Tibial nerve (tissue), 4 donors: ENCODE measurements at regions not wholly inside any gene's neighbourhood (a gene's known extent, or its start where the extent isn't known, plus 50 kb on each side); places are given as distances from the start of the nearest gene placed in this dataset.

Experiments used
- EP300 ChIP-seq, 2 donors: sonication (generic); formaldehyde crosslinking; IDR thresholded peaks; one replicate each; pipeline ENCODE4 v1.6.1; 2017; ENCODE audit warnings: antibody characterized with exemption in 2 of 2, mild to moderate bottlenecking in 1 of 2
- TF ChIP-seq, protein P1 (sequence below), 5 experiments: fragments of 200-600 bp in 3 of 5; fragments of 450-650 bp in 2 of 5; sonication (generic) in 3 of 5; IDR thresholded peaks; one replicate each; pipeline ENCODE4 v1.5.1; 2016 to 2019; ENCODE audit warnings: antibody characterized with exemption in 5 of 5, mild to moderate bottlenecking in 3 of 5, moderate library complexity in 2 of 5

DNA sequence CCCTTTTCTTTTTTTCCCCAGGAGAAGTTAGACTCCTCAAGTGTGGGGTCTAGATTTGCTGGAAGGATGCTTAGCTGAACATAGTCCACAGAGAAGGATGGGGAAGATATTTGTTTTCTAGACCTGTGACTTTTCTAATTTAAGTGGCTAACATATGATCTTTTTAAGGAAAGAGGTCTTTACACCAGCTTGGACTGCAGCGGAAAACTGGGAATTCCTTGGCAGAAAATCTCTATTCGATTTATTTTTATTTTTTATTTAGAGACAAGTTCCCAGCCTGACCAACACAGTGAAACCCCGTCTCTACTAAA is 148.4 kb downstream of the MYCN start:
- TF ChIP-seq, protein P1, sequence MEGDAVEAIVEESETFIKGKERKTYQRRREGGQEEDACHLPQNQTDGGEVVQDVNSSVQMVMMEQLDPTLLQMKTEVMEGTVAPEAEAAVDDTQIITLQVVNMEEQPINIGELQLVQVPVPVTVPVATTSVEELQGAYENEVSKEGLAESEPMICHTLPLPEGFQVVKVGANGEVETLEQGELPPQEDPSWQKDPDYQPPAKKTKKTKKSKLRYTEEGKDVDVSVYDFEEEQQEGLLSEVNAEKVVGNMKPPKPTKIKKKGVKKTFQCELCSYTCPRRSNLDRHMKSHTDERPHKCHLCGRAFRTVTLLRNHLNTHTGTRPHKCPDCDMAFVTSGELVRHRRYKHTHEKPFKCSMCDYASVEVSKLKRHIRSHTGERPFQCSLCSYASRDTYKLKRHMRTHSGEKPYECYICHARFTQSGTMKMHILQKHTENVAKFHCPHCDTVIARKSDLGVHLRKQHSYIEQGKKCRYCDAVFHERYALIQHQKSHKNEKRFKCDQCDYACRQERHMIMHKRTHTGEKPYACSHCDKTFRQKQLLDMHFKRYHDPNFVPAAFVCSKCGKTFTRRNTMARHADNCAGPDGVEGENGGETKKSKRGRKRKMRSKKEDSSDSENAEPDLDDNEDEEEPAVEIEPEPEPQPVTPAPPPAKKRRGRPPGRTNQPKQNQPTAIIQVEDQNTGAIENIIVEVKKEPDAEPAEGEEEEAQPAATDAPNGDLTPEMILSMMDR (IDR thresholded peaks at IDR 0.05) = no peak
- no peak for TF ChIP-seq EP300 (IDR thresholded peaks at IDR 0.05)
